ENCODE measurements at regions not wholly inside any gene's neighbourhood (a gene's known extent, or its start where the extent isn't known, plus 50 kb on each side); places are given as distances from the start of the nearest gene placed in this dataset.
A peak's percentile ranks its signal among the peaks of the same experiment; 100 is the strongest.

- Mint-ChIP-seq H3K36me3 (no peaks in the 10 kb centered on the region), H3K27ac (no peak overlapping the region), H3K4me1 (no peaks in the 10 kb centered on the region), H3K27me3 (peaks cover 21 to 34% of the 10 kb centered on the region in 2 donors), H3K4me3 (no peak overlapping the region), H3K9me3 (no peaks in the 10 kb centered on the region)
- no peak for DNase-seq
- no peak for ATAC-seq (replicated peaks)
These were observed 97.7 kb downstream of the HTR5A start for GRCh38 chr7:155167706-155168365.

GRCh38 chr7:155168597-155169480 is 98.7 kb downstream of the HTR5A start:
- Mint-ChIP-seq H3K27ac (no peak overlapping the region), H3K4me1 (no peaks in the 10 kb centered on the region), H3K4me3 (no peak overlapping the region), H3K27me3 (peaks cover 24 to 34% of the 10 kb centered on the region in 2 donors), H3K36me3 (no peaks in the 10 kb centered on the region), H3K9me3 (no peaks in the 10 kb centered on the region)
- no peak for ATAC-seq (replicated peaks)
- DNase-seq = no peak

- Mint-ChIP-seq H3K4me1 (no peaks in the 10 kb centered on the region), H3K27ac (no peak overlapping the region), H3K27me3 (peaks cover 24 to 38% of the 10 kb centered on the region in 2 donors), H3K36me3 (no peaks in the 10 kb centered on the region), H3K9me3 (no peaks in the 10 kb centered on the region), H3K4me3 (no peak overlapping the region)
- ATAC-seq (replicated peaks) (no peak), DNase-seq (no peak)
These were observed 99.5 kb downstream of the HTR5A start for GRCh38 chr7:155169498-155170065.

- Mint-ChIP-seq H3K9me3 (no peaks in the 10 kb centered on the region), H3K4me3 (no peak overlapping the region), H3K4me1 (no peaks in the 10 kb centered on the region), H3K27ac (no peak overlapping the region), H3K36me3 (no peaks in the 10 kb centered on the region), H3K27me3 (peaks cover 24 to 40% of the 10 kb centered on the region in 2 donors)
- DNase-seq = no peak
- no peak for ATAC-seq (replicated peaks)
These were observed 100.2 kb downstream of the HTR5A start for GRCh38 chr7:155170331-155170730.

- Mint-ChIP-seq H3K4me1 (no peaks in the 10 kb centered on the region), H3K27me3 (peaks cover 24 to 34% of the 10 kb centered on the region in 2 donors), H3K4me3 (no peak overlapping the region), H3K36me3 (no peaks in the 10 kb centered on the region), H3K27ac (no peak overlapping the region), H3K9me3 (peaks cover 0 to 2% of the 10 kb centered on the region in 2 donors)
- ATAC-seq (replicated peaks) = no peak
- DNase-seq = no peak
These were observed 102.0 kb downstream of the HTR5A start for GRCh38 chr7:155172141-155172540.

- no peak overlapping the region for H3K4me3 Mint-ChIP-seq
- H3K27ac Mint-ChIP-seq = no peak overlapping the region
These were observed 103.8 kb downstream of the HTR5A start for GRCh38 chr7:155173905-155174304.

GRCh38 chr7:155178096-155178495 is 108.0 kb downstream of the HTR5A start:
- DNase-seq (no peak), ATAC-seq (replicated peaks) (no peak)
- no peaks in the 10 kb centered on the region for H3K4me1 Mint-ChIP-seq
- peaks cover 7 to 9% of the 10 kb centered on the region in 2 donors for H3K9me3 Mint-ChIP-seq
- peaks cover 9 to 28% of the 10 kb centered on the region in 2 donors for H3K27me3 Mint-ChIP-seq
- no peak overlapping the region for H3K27ac Mint-ChIP-seq
- peaks cover 0 to 2% of the 10 kb centered on the region in 2 donors for H3K36me3 Mint-ChIP-seq
- H3K4me3 Mint-ChIP-seq = no peak overlapping the region

More at GRCh38 chr7:155173905-155174304, 103.8 kb downstream of the HTR5A start:
- ATAC-seq (replicated peaks) (no peak), DNase-seq (no peak)
- H3K36me3 Mint-ChIP-seq = no peaks in the 10 kb centered on the region
- H3K27me3 Mint-ChIP-seq = peaks cover 20 to 22% of the 10 kb centered on the region in 2 donors
- peaks cover 3 to 4% of the 10 kb centered on the region in 2 donors for H3K9me3 Mint-ChIP-seq
- H3K4me1 Mint-ChIP-seq = no peaks in the 10 kb centered on the region

- H3K4me3 Mint-ChIP-seq = no peak overlapping the region
- H3K27me3 Mint-ChIP-seq = peaks cover 22 to 28% of the 10 kb centered on the region in 2 donors
- H3K9me3 Mint-ChIP-seq = peaks cover 20 to 30% of the 10 kb centered on the region in 2 donors
- no peak overlapping the region for H3K27ac Mint-ChIP-seq
- H3K4me1 Mint-ChIP-seq = no peaks in the 10 kb centered on the region
- peaks cover 9 to 18% of the 10 kb centered on the region in 2 donors for H3K36me3 Mint-ChIP-seq
- ATAC-seq (replicated peaks) = no peak
- DNase-seq = no peak
These were observed 111.6 kb downstream of the HTR5A start for GRCh38 chr7:155181768-155182167.

- DNase-seq (no peak), ATAC-seq (replicated peaks) (no peak)
- Mint-ChIP-seq H3K4me1 (no peaks in the 10 kb centered on the region), H3K36me3 (peaks cover 9 to 22% of the 10 kb centered on the region in 2 donors), H3K27ac (no peak overlapping the region), H3K4me3 (no peak overlapping the region), H3K27me3 (peaks cover 25 to 35% of the 10 kb centered on the region in 2 donors), H3K9me3 (peaks cover 19 to 34% of the 10 kb centered on the region in 2 donors)
These were observed 112.4 kb downstream of the HTR5A start for GRCh38 chr7:155182406-155182970.

- Mint-ChIP-seq H3K27me3 (peaks cover 29 to 40% of the 10 kb centered on the region in 2 donors), H3K9me3 (peaks cover 18 to 34% of the 10 kb centered on the region in 2 donors), H3K27ac (no peak overlapping the region), H3K4me1 (peaks cover 4 to 5% of the 10 kb centered on the region in 2 donors), H3K36me3 (peaks cover 9 to 22% of the 10 kb centered on the region in 2 donors), H3K4me3 (no peak overlapping the region)
- DNase-seq = no peak
- ATAC-seq (replicated peaks) = no peak
These were observed 113.5 kb downstream of the HTR5A start for GRCh38 chr7:155183655-155184054.

GRCh38 chr7:155184923-155185322 is 112.8 kb upstream of the INSIG1 start:
- peaks cover 38 to 42% of the 10 kb centered on the region in 2 donors for H3K27me3 Mint-ChIP-seq
- DNase-seq = no peak

GRCh38 chr7:155187061-155187785 is 110.5 kb upstream of the INSIG1 start:
- Mint-ChIP-seq H3K36me3 (peaks cover 9 to 25% of the 10 kb centered on the region in 2 donors), H3K4me3 (no peak overlapping the region), H3K9me3 (peaks cover 18 to 33% of the 10 kb centered on the region in 2 donors), H3K27me3 (peaks cover 42 to 44% of the 10 kb centered on the region in 2 donors), H3K4me1 (peaks cover 15 to 22% of the 10 kb centered on the region in 2 donors), H3K27ac (no peak overlapping the region)
- ATAC-seq (replicated peaks) (peak in 1 of 2 donors; percentile 15), DNase-seq (no peak)

More at GRCh38 chr7:155184923-155185322, 112.8 kb upstream of the INSIG1 start:
- peaks cover 9 to 22% of the 10 kb centered on the region in 2 donors for H3K36me3 Mint-ChIP-seq
- ATAC-seq (replicated peaks) = no peak
- H3K4me1 Mint-ChIP-seq = peaks cover 6 to 7% of the 10 kb centered on the region in 2 donors
- no peak overlapping the region for H3K27ac Mint-ChIP-seq
- peaks cover 18 to 34% of the 10 kb centered on the region in 2 donors for H3K9me3 Mint-ChIP-seq
- H3K4me3 Mint-ChIP-seq = no peak overlapping the region

- peaks cover 40 to 42% of the 10 kb centered on the region in 2 donors for H3K27me3 Mint-ChIP-seq
- ATAC-seq (replicated peaks) = peak in 1 of 2 donors; percentile 36
These were observed 109.3 kb upstream of the INSIG1 start for GRCh38 chr7:155188357-155188756.

More at GRCh38 chr7:155188357-155188756, 109.3 kb upstream of the INSIG1 start:
- peaks cover 8 to 31% of the 10 kb centered on the region in 2 donors for H3K36me3 Mint-ChIP-seq
- no peak overlapping the region for H3K4me3 Mint-ChIP-seq
- no peak overlapping the region for H3K27ac Mint-ChIP-seq
- peaks cover 17 to 28% of the 10 kb centered on the region in 2 donors for H3K4me1 Mint-ChIP-seq
- H3K9me3 Mint-ChIP-seq = peaks cover 24 to 27% of the 10 kb centered on the region in 2 donors
- no peak for DNase-seq
